Liver (tissue), 8 donors: ENCODE measurements at regions not wholly inside any gene's neighbourhood (a gene's known extent, or its start where the extent isn't known, plus 50 kb on each side); places are given as distances from the start of the nearest gene placed in this dataset.
A peak's percentile ranks its signal among the peaks of the same experiment; 100 is the strongest.

Experiments
- DNase-seq: peaks from one replicate; pipeline ENCODE4 v3.0.0-alpha.2; 2017; ENCODE audit warnings: low spot score
- H3K27ac ChIP-seq, 2 donors: one replicate each; pipeline ENCODE4 v1.7.0; 2013; ENCODE audit warnings: inconsistent platforms in 2 of 2, low read length in 2 of 2, control low read depth in 1 of 2, low read depth in 1 of 2, mild to moderate bottlenecking in 1 of 2
- H3K27me3 ChIP-seq, 4 donors: one replicate each; pipeline versions ENCODE4 v1.6.1 to v1.7.0; 2013; ENCODE audit warnings: low read length in 3 of 4, inconsistent platforms in 1 of 4, mild to moderate bottlenecking in 1 of 4, moderate library complexity in 1 of 4; ENCODE audit not compliant: control insufficient read depth in 4 of 4, insufficient read depth in 4 of 4
- H3K36me3 ChIP-seq, 4 donors: one replicate each; pipeline versions ENCODE4 v1.6.1 to v1.7.0; 2013; ENCODE audit warnings: low read length in 3 of 4, mild to moderate bottlenecking in 3 of 4, low read depth in 1 of 4, moderate library complexity in 1 of 4; ENCODE audit not compliant: control insufficient read depth in 4 of 4, insufficient read depth in 3 of 4
- H3K4me1 ChIP-seq, 4 donors: one replicate each; pipeline versions ENCODE4 v1.6.1 to v1.7.0; 2013; ENCODE audit warnings: low read length in 3 of 4, mild to moderate bottlenecking in 3 of 4, moderate library complexity in 1 of 4; ENCODE audit not compliant: control insufficient read depth in 4 of 4, insufficient read depth in 4 of 4
- H3K4me3 ChIP-seq, 3 donors: one replicate each; pipeline versions ENCODE4 v1.6.1 to v1.7.0; 2013; ENCODE audit warnings: low read length in 3 of 3, control low read depth in 1 of 3, low read depth in 1 of 3, mild to moderate bottlenecking in 1 of 3
- H3K9ac ChIP-seq, 2 donors: one replicate each; pipeline ENCODE4 v1.7.0; 2013; ENCODE audit warnings: low read length in 2 of 2, mild to moderate bottlenecking in 2 of 2, moderate library complexity in 2 of 2, control low read depth in 1 of 2, low read depth in 1 of 2
- H3K9me3 ChIP-seq, 4 donors: one replicate each; pipeline versions ENCODE4 v1.6.1 to v1.7.0; 2013; ENCODE audit warnings: low read length in 3 of 4; ENCODE audit not compliant: control insufficient read depth in 4 of 4
- ATF3 ChIP-seq: IDR thresholded peaks from 2 replicates; pipeline ENCODE4 v1.6.1; 2016; ENCODE audit warnings: antibody characterized with exemption
- CTCF ChIP-seq: fragments of 150-350 bp; IDR thresholded peaks from 2 replicates; pipeline ENCODE4 v1.5.1; 2017; ENCODE audit warnings: improper control_type of control experiment, low read depth, low read length; ENCODE audit not compliant: missing input control
- EGR1 ChIP-seq, 2 donors: IDR thresholded peaks; 2 replicates each; pipeline ENCODE4 v1.6.1; 2016 to 2018; ENCODE audit warnings: antibody characterized with exemption in 2 of 2, low read depth in 2 of 2
- FOXA1 ChIP-seq: IDR thresholded peaks from 2 replicates; pipeline ENCODE4 v1.6.1; 2016; ENCODE audit warnings: antibody characterized with exemption
- FOXA2 ChIP-seq: IDR thresholded peaks from 2 replicates; pipeline ENCODE4 v1.6.1; 2016; ENCODE audit warnings: antibody characterized with exemption
- GABPA ChIP-seq, 2 donors: IDR thresholded peaks in 1 of 2; conservative IDR thresholded peaks in 1 of 2; 2 replicates each; pipeline ENCODE4 v1.6.1; 2016; ENCODE audit warnings: antibody characterized with exemption in 2 of 2, mild to moderate bottlenecking in 1 of 2, moderate library complexity in 1 of 2
- HNF4A ChIP-seq, 2 donors: conservative IDR thresholded peaks; 2 replicates each; pipeline ENCODE4 v1.6.1; 2016; ENCODE audit warnings: antibody characterized with exemption in 2 of 2, mild to moderate bottlenecking in 2 of 2
- HNF4G ChIP-seq: IDR thresholded peaks from 2 replicates; pipeline ENCODE4 v1.6.1; 2016; ENCODE audit warnings: antibody characterized with exemption
- JUND ChIP-seq, 2 donors: IDR thresholded peaks; 2 replicates each; pipeline ENCODE4 v1.6.1; 2016; ENCODE audit warnings: antibody characterized with exemption in 2 of 2
- MAX ChIP-seq: IDR thresholded peaks from 2 replicates; pipeline ENCODE4 v1.6.1; 2016; ENCODE audit warnings: antibody characterized with exemption
- NR2F2 ChIP-seq: IDR thresholded peaks from 2 replicates; pipeline ENCODE4 v1.6.1; 2016; ENCODE audit warnings: antibody characterized with exemption
- RAD21 ChIP-seq, 2 donors: IDR thresholded peaks; 2 replicates each; pipeline ENCODE4 v1.6.1; 2016; ENCODE audit warnings: antibody characterized with exemption in 2 of 2, mild to moderate bottlenecking in 2 of 2
- REST ChIP-seq: IDR thresholded peaks from 2 replicates; pipeline ENCODE4 v1.6.1; 2016; ENCODE audit warnings: antibody characterized with exemption, mild to moderate bottlenecking
- RXRA ChIP-seq, 2 donors: IDR thresholded peaks; 2 replicates each; pipeline ENCODE4 v1.6.1; 2017 to 2018; ENCODE audit warnings: antibody characterized with exemption in 2 of 2, mild to moderate bottlenecking in 1 of 2
- SP1 ChIP-seq: IDR thresholded peaks from 2 replicates; pipeline ENCODE4 v1.6.1; 2018; ENCODE audit warnings: antibody characterized with exemption, mild to moderate bottlenecking
- TAF1 ChIP-seq: conservative IDR thresholded peaks from 2 replicates; pipeline ENCODE4 v1.6.1; 2016; ENCODE audit warnings: antibody characterized with exemption, mild to moderate bottlenecking
- YY1 ChIP-seq: IDR thresholded peaks from 2 replicates; pipeline ENCODE4 v1.6.1; 2016; ENCODE audit warnings: antibody characterized with exemption, mild to moderate bottlenecking
- ZBTB33 ChIP-seq: IDR thresholded peaks from 2 replicates; pipeline ENCODE4 v1.6.1; 2016; ENCODE audit warnings: antibody characterized with exemption
- WGBS: extraction: QIAGEN DNeasy Blood & Tissue Kit; methylation state at CpG from one replicate; pipeline ENCODE4 v1.1.7; 2013; 5-methylcytosine and 5-hydroxymethylcytosine counted together
- donor health status: healthy.
- donor health status: healthy.
- donor health status: healthy.
- donor health status: healthy.
- donor health status: healthy.

GRCh38 chr5:43997647-43998272 is 391.5 kb downstream of the FGF10 start:
- Histone ChIP-seq H3K27me3 (no peaks in the 10 kb centered on the region), H3K4me3 (peak overlapping the region in 1 of 3 donors; percentile 9), H3K27ac (peak overlapping the region; percentile 44 to 70), H3K36me3 (no peaks in the 10 kb centered on the region), H3K4me1 (peaks cover 5 to 45% (median 35%) of the 10 kb centered on the region in 4 donors), H3K9ac (no peak overlapping the region), H3K9me3 (no peaks in the 10 kb centered on the region)
- no peak for DNase-seq
- 20% methylated on average over 5 of the region's 5 CpGs for WGBS
- TF ChIP-seq SP1 (peak; percentile 93), RXRA (IDR thresholded peaks at IDR 0.05) (peak; percentile 81 to 94), NR2F2 (peak; percentile 38), EGR1 (IDR thresholded peaks at IDR 0.05; ENCODE audit: low read depth in 2 of 2) (peak; percentile 18 to 42), ZBTB33 (peak; percentile 91), RAD21 (IDR thresholded peaks at IDR 0.05) (peak; percentile 62), ATF3 (peak; percentile 79), FOXA2 (peak; percentile 94), HNF4A (conservative IDR thresholded peaks at IDR 0.05) (peak; percentile 94 to 95), MAX (peak; percentile 94), GABPA (IDR thresholded peaks at IDR 0.05 in 1 of 2, conservative IDR thresholded peaks at IDR 0.05 in 1 of 2) (no peak), FOXA1 (peak; percentile 96), TAF1 (no peak), HNF4G (peak; percentile 60), YY1 (peak; percentile 80), JUND (IDR thresholded peaks at IDR 0.05) (peak; percentile 91 to 97), CTCF (no peak), REST (peak; percentile 76)
